Aorta (tissue), 5 donors: ENCODE measurements at regions not wholly inside any gene's neighbourhood (a gene's known extent, or its start where the extent isn't known, plus 50 kb on each side); places are given as distances from the start of the nearest gene placed in this dataset.

ENCODE experiments used
- ATAC-seq: fragments of 200-7000 bp; cut with Tn5 transposase; one replicate; pipeline ENCODE4 v1.9.1; 2022; ENCODE audit warnings: moderate library complexity; ENCODE audit not compliant: low FRiP score
- DNase-seq, 2 donors: peaks; one replicate each; pipeline ENCODE4 v3.0.0-alpha.2; 2020
- H3K27ac ChIP-seq, 2 donors: one replicate each; pipeline ENCODE4 v1.5.1; 2013; ENCODE audit warnings: low read length in 2 of 2, mild to moderate bottlenecking in 2 of 2, moderate library complexity in 2 of 2, control low read depth in 1 of 2, inconsistent platforms in 1 of 2, low read depth in 1 of 2
- H3K27me3 ChIP-seq, 2 donors: one replicate each; pipeline ENCODE4 v1.6.1; 2013; ENCODE audit warnings: control low read depth in 1 of 2, low read length in 1 of 2, mild to moderate bottlenecking in 1 of 2, moderate library complexity in 1 of 2; ENCODE audit not compliant: insufficient read depth in 2 of 2, control insufficient read depth in 1 of 2
- H3K36me3 ChIP-seq, 2 donors: one replicate each; pipeline ENCODE4 v1.6.1; 2013; ENCODE audit warnings: control low read depth in 1 of 2, low read length in 1 of 2, mild to moderate bottlenecking in 1 of 2; ENCODE audit not compliant: insufficient read depth in 2 of 2, control insufficient read depth in 1 of 2
- H3K4me1 ChIP-seq, 2 donors: one replicate each; pipeline ENCODE4 v1.6.1; 2013; ENCODE audit warnings: low read length in 2 of 2, control low read depth in 1 of 2, mild to moderate bottlenecking in 1 of 2, moderate library complexity in 1 of 2; ENCODE audit not compliant: insufficient read depth in 2 of 2, control insufficient read depth in 1 of 2
- H3K4me3 ChIP-seq, 2 donors: one replicate each; pipeline ENCODE4 v1.5.1; 2013; ENCODE audit warnings: low read length in 2 of 2, control low read depth in 1 of 2, mild to moderate bottlenecking in 1 of 2
- H3K9me3 ChIP-seq: one replicate; pipeline ENCODE4 v1.6.1; 2013; ENCODE audit warnings: mild to moderate bottlenecking, low read length; ENCODE audit not compliant: control insufficient read depth
- WGBS, 2 donors: extraction: QIAGEN DNeasy Blood & Tissue Kit; methylation state at CpG; one replicate each; pipeline ENCODE4 v1.1.7; 2013; 5-methylcytosine and 5-hydroxymethylcytosine counted together
- intact Hi-C, 2 donors: fragments of 100-400 bp; cut with DNase I; formaldehyde crosslinking; loops; one replicate each; pipeline versions ENCODE4 v1.14.2 to v1.15.0; 2022
- donor health status: healthy with polysubstance abuse.
- donor health status: Bipolar disorder and iron deficiency.
- donor health status: DM: no; HTN: no; CAD: no.
- donor health status: DM: no; HTN: no; CAD: no.
- donor health status: DM: yes; HTN: yes; CAD: no.

DNA sequence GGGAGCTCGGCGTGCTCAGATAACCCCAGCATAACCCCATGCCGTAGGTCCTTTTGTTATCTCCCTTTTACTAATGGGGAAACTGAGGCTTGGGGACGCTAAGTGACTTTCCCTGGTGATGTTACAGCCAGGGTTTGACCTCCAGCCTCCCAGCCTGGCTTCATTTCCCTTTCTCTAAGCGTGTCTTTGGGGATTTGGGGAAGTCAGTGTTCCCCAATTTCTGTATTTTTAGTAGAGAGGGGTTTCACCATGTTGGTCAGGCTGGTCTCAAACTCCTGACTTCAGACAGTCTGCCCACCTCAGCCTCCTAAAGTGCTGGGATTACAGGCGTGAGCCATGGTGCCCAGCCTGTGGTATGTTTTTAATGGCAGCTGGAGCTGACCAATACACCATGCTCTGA is 85.4 kb downstream of the PHETA1 start:
- WGBS, 2 donors, result 85 to 88% methylated on average over 6 of the region's 6 CpGs

DNA sequence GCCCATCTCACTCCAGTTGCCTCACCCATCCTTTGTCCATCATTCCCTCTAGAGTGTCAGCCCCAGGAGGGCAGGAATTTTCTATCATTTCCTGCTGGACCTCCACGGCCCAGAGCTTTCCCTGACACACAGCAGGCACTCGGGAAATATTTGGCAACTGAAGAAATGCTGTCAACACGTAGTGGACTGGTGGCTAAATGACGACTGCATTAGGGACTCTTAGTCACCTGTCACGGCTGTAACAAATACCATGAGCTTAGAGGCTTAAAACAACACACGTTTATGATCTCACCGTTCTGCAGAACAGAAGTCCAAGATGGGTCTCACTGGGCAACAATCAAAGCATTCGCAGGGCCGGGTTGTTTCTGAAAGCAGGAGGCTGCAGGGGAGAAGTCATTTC is 91.3 kb downstream of the PHETA1 start:
- DNase-seq, result no peak
- no peak overlapping the region for H3K4me3 ChIP-seq
- peaks cover 0 to 5% of the 10 kb centered on the region in 2 donors for H3K27me3 ChIP-seq
- H3K36me3 ChIP-seq, result no peaks in the 10 kb centered on the region
- H3K9me3 ChIP-seq, result peaks cover 14% of the 10 kb centered on the region
- H3K27ac ChIP-seq, result no peak overlapping the region
- no peak for ATAC-seq
- intact Hi-C loops, result no loop called here
- 20 to 23% methylated on average over 9 of the region's 9 CpGs for WGBS, 2 donors
- no peaks in the 10 kb centered on the region for H3K4me1 ChIP-seq

More for the DNA sequence above, 85.4 kb downstream of the PHETA1 start:
- DNase-seq, result no peak
- H3K36me3 ChIP-seq, result no peaks in the 10 kb centered on the region
- no peaks in the 10 kb centered on the region for H3K4me1 ChIP-seq
- H3K9me3 ChIP-seq, result peaks cover 9% of the 10 kb centered on the region
- ATAC-seq, result no peak
- no peaks in the 10 kb centered on the region for H3K27me3 ChIP-seq
- no peak overlapping the region for H3K4me3 ChIP-seq
- no peak overlapping the region for H3K27ac ChIP-seq
- intact Hi-C loops, result loop anchor here in 1 of 2 donors (10.0 kb wide), 1 partner anchor 339 kb away; no protein-coding TSS in a partner anchor

DNA sequence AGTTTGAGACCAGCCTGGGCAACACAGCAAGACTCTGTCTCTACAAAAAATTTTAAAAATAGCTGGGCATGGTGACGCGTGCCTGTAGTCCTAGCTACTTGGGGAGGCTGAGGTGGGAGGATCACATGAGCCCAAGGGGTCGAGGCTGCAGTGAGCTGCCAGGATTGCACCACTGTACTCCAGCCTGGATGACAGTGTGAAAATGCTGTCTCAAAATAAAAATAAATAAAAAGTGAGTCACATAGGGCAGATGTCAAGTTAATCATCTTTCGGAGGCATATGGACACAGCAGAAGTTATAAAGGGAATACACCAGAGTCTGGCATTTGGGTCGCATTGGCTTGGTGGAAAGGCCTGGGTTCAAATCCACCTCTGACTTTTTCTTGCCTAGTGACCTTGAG is 92.7 kb downstream of the PHETA1 start:
- ATAC-seq, result no peak
- 76 to 77% methylated on average over 5 of the region's 5 CpGs for WGBS, 2 donors
- H3K27me3 ChIP-seq, result peaks cover 0 to 5% of the 10 kb centered on the region in 2 donors

DNA sequence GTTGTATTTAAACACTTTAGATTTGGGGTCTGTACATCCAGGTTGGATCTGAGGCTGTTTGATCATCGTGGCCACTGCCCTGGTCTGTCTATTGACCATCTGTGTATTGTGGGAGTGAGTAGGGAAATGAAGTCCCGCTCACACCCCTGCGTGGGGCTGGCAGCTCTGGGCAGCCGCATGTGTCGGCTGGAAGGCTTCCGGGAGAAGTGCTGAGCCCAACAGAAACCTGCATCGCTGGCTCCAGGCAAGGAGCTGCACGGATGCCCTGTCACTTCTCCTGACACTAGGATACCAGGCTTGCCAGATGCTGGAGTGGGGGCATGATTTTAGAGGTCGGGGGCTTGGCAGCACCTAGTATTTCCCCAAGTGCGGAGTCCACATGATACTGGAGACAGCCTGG is 93.6 kb downstream of the PHETA1 start:
- Histone ChIP-seq H3K27ac (no peak overlapping the region), H3K27me3 (peaks cover 0 to 5% of the 10 kb centered on the region in 2 donors), H3K4me3 (no peak overlapping the region), H3K4me1 (no peaks in the 10 kb centered on the region), H3K9me3 (peaks cover 4% of the 10 kb centered on the region), H3K36me3 (no peaks in the 10 kb centered on the region)
- no peak for ATAC-seq
- intact Hi-C loops, result no loop called here
- DNase-seq, result no peak
- 24 to 26% methylated on average over 10 of the region's 10 CpGs for WGBS, 2 donors

More for the DNA sequence above, 92.7 kb downstream of the PHETA1 start:
- intact Hi-C loops, result no loop called here
- H3K27ac ChIP-seq, result no peak overlapping the region
- no peaks in the 10 kb centered on the region for H3K4me1 ChIP-seq
- H3K4me3 ChIP-seq, result no peak overlapping the region
- H3K9me3 ChIP-seq, result peaks cover 11% of the 10 kb centered on the region
- DNase-seq, result no peak
- no peaks in the 10 kb centered on the region for H3K36me3 ChIP-seq

DNA sequence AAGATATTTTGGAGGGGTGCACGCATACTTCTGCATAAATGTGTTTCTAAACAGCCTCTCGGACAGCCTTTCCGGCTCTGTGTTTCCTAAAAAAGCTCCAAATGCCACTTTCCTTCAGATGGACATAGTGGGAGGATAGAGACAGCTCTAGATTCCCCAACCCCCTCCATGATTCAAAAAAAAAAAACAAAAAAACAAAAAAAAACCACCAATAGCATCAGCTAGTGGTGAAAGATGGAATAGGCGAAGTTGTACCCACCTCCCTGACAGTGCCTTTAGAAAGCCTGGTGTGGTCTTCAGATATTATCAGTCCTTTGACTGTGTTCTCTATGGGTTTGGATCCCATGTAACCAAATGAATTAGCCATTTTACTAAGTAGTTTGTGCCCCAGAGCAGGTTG is 94.1 kb downstream of the PHETA1 start:
- Histone ChIP-seq H3K4me1 (no peaks in the 10 kb centered on the region), H3K9me3 (peaks cover 4% of the 10 kb centered on the region), H3K27me3 (peaks cover 0 to 5% of the 10 kb centered on the region in 2 donors), H3K4me3 (no peak overlapping the region), H3K27ac (no peak overlapping the region), H3K36me3 (no peaks in the 10 kb centered on the region)
- 32 to 33% methylated on average over 4 of the region's 4 CpGs for WGBS, 2 donors
- DNase-seq, result no peak
- no peak for ATAC-seq
- intact Hi-C loops, result no loop called here

DNA sequence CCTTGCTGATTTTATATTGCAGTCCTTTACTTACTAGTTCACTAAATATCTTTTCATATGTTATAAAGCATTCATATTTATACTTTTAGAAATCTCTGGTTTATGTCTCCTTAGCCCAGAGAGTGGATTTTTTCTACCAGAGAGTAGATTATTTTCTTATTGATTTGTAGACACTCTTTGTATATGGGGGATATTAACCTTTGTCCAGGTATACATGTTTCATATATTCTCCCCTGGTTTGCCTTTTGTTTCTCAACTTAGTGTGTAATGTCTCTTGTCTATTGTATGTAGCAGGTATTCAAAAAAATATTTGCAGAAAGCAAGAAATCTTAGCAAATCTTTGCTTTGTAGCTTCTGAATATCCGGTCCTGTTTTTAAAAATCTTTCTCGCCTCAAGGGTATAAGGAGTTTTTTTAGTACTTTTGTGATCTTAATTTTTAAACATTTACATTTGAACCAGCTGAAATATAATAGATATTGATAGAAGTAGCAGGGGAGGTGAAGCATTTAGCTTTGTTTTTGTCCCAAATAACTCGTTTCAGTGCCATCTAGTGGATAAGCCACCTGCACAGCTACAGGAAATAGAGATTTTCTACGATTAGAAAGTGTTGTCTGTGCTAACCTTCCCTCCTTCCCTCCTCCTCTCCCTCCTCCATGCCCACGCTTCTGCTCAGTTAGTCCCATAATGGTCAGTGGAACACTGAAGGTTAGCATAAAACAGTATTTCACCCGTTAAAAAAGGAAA is 97.0 kb downstream of the PHETA1 start:
- DNase-seq, result no peak
- H3K27me3 ChIP-seq, result peaks cover 0 to 5% of the 10 kb centered on the region in 2 donors
- H3K27ac ChIP-seq, result no peak overlapping the region
- H3K36me3 ChIP-seq, result no peaks in the 10 kb centered on the region
- H3K4me3 ChIP-seq, result no peak overlapping the region
- no peak for ATAC-seq
- H3K9me3 ChIP-seq, result no peaks in the 10 kb centered on the region
- 58 to 65% methylated on average over 6 of the region's 6 CpGs for WGBS, 2 donors
- no peaks in the 10 kb centered on the region for H3K4me1 ChIP-seq
- intact Hi-C loops, result no loop called here

DNA sequence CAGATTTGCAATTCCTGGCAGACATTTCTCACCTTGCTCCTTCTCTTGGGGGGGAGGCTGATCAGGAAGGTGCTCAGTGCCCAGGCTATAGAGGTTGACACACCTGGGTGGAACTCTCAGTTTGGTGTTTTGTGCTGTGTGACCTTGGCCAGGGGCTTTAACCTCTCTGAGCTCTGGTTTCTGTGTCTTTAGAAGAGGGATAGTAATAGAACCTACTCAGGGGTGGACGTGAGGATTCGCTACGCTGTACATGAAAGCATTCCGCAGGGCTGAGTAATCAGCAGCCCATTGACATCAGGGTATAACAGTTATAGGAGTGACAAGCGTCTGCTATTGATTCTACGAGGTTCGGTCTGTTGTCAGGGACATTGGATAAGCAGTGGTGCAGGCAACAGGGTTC is 98.1 kb downstream of the PHETA1 start:
- H3K36me3 ChIP-seq, result no peaks in the 10 kb centered on the region
- H3K4me3 ChIP-seq, result no peak overlapping the region
- H3K4me1 ChIP-seq, result no peaks in the 10 kb centered on the region
- intact Hi-C loops, result no loop called here
- no peak overlapping the region for H3K27ac ChIP-seq
- H3K9me3 ChIP-seq, result no peaks in the 10 kb centered on the region
- 33 to 36% methylated on average over 7 of the region's 7 CpGs for WGBS, 2 donors
- ATAC-seq (no peak), DNase-seq (no peak)
- peaks cover 0 to 5% of the 10 kb centered on the region in 2 donors for H3K27me3 ChIP-seq

DNA sequence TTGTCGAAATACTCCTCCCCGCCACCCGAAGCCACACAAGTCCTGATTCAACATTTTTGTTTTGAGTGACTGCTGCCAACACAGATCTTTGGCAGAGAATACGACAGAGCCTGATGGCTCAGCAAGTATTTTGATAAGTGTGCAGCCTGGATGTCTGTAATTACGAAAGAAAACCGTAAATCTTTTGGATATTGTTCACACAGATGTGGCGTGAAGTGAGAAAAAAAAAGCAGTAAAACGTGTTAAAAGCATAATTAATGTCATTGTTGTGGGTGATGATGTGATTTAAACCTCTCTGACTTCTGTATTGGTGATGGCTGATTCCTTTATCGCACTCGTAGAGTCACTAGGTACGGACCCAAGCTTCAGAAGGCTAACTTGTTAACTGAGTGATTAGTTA is 98.7 kb downstream of the PHETA1 start:
- intact Hi-C loops, result no loop called here
- Histone ChIP-seq H3K4me3 (no peak overlapping the region), H3K9me3 (no peaks in the 10 kb centered on the region), H3K27ac (no peak overlapping the region), H3K27me3 (peaks cover 0 to 5% of the 10 kb centered on the region in 2 donors), H3K36me3 (no peaks in the 10 kb centered on the region), H3K4me1 (no peaks in the 10 kb centered on the region)
- DNase-seq (no peak), ATAC-seq (no peak)
- WGBS, 2 donors, result 3 to 4% methylated on average over 11 of the region's 11 CpGs

DNA sequence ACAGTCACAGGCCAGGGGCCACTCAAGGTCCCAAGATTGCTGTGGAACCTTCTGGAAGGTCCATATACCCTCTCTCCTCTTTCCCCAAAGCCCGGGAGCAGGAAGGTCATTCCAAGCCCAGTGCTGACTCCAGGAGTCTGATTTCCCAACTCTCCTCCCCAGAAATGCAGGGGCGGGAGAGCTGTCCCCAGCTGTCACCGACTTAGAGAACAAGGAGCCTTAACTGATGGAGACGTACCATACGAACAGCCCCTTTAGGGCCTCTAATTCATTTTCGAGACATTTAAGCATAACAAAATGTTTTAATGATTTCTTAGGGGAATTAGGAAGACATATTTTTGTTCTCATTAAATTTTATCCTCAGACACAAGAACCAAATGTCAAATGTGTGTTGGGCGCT is 99.2 kb downstream of the PHETA1 start:
- no peak overlapping the region for H3K27ac ChIP-seq
- H3K9me3 ChIP-seq, result no peaks in the 10 kb centered on the region
- peaks cover 0 to 5% of the 10 kb centered on the region in 2 donors for H3K27me3 ChIP-seq
- DNase-seq, result no peak
- no peaks in the 10 kb centered on the region for H3K36me3 ChIP-seq
- no peaks in the 10 kb centered on the region for H3K4me1 ChIP-seq
- 6 to 12% methylated on average over 7 of the region's 7 CpGs for WGBS, 2 donors
- ATAC-seq, result no peak
- intact Hi-C loops, result no loop called here
- no peak overlapping the region for H3K4me3 ChIP-seq
